ENCODE measurements at regions not wholly inside any gene's neighbourhood (a gene's known extent, or its start where the extent isn't known, plus 50 kb on each side); places are given as distances from the start of the nearest gene placed in this dataset.

DNA sequence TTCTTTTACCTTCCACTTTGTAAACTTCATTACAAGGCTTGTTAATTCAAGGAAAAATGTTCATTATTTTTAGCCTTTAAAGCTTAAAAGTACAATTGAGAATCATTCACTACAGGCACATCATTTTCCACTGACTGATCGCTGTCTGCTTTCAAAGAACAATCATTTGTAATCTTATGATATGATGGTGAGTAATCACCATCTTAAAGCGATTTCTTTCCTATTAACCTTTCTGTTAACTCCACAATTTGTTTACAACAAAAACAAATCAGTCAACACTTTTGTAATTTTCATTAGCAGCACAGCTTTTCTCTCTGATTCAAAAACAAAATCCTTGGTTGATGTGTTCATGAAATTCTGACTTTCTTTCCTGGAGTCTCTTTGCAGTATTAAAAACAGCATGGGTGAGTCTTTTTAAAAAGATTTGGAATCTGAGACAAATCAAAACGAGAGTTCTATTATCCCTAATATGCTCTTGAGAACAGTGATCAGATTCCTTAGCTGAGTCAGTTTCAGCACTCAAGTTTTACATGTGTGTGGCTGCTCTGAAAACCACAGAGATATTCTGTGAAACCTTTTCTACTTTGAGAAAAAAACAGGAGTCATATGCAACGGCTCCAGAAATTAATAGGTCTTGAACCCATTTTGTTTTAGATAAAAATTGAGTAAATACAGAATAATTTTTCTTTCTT is 145.8 kb upstream of the TMPRSS15 start:
- TF ChIP-seq CTCF (IDR thresholded peaks at IDR 0.05 in 8 of 11, conservative IDR thresholded peaks at IDR 0.05 in 3 of 11) (no peak), POLR2A (IDR thresholded peaks at IDR 0.05) (no peak)
